ENCODE measurements at regions not wholly inside any gene's neighbourhood (a gene's known extent, or its start where the extent isn't known, plus 50 kb on each side); places are given as distances from the start of the nearest gene placed in this dataset.

DNA sequence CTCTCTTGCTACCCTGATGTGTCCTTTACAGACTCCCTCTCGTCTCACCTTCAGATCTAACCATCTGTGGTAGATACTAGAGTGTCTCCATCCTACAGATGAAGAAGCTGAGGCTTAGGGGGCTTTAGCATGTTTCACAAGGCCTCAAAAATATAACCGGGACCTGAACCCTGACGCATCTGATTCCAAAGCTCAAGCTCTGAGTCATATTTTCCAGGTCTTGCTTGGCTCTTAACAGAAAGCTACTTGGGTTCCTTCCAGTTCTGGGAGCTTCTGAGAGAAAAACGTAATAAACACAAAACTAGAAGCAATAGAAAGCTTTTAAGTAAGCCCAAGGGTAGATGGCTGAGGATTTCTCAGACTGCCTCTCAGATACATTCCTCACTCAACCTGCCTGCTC lies 224.3 kb upstream of the EEF2KMT start:
- TF ChIP-seq FOSL1 (IDR thresholded peaks at IDR 0.05; ENCODE audit: low read depth) (no peak), EZH2 (IDR thresholded peaks at IDR 0.05) (no peak), TCF7L2 (IDR thresholded peaks at IDR 0.05; ENCODE audit: borderline replicate concordance, extremely low read depth, insufficient read depth, insufficient read length) (no peak), POLR2A (IDR thresholded peaks at IDR 0.05; ENCODE audit: borderline replicate concordance, extremely low read depth, insufficient read depth, insufficient read length) (no peak), POLR2AphosphoS5 (IDR thresholded peaks at IDR 0.05; ENCODE audit: low read depth, low read length) (no peak), SRF (IDR thresholded peaks at IDR 0.05; ENCODE audit: low read depth) (no peak), SIN3A (IDR thresholded peaks at IDR 0.05; ENCODE audit: low read depth) (no peak), EZH2phosphoT487 (IDR thresholded peaks at IDR 0.05; ENCODE audit: borderline replicate concordance) (no peak), ZNF274 (IDR thresholded peaks at IDR 0.05; ENCODE audit: low read depth, low read length) (no peak), SP1 (IDR thresholded peaks at IDR 0.05; ENCODE audit: low read depth) (no peak)
- TF ChIP-seq, protein P1, sequence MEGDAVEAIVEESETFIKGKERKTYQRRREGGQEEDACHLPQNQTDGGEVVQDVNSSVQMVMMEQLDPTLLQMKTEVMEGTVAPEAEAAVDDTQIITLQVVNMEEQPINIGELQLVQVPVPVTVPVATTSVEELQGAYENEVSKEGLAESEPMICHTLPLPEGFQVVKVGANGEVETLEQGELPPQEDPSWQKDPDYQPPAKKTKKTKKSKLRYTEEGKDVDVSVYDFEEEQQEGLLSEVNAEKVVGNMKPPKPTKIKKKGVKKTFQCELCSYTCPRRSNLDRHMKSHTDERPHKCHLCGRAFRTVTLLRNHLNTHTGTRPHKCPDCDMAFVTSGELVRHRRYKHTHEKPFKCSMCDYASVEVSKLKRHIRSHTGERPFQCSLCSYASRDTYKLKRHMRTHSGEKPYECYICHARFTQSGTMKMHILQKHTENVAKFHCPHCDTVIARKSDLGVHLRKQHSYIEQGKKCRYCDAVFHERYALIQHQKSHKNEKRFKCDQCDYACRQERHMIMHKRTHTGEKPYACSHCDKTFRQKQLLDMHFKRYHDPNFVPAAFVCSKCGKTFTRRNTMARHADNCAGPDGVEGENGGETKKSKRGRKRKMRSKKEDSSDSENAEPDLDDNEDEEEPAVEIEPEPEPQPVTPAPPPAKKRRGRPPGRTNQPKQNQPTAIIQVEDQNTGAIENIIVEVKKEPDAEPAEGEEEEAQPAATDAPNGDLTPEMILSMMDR (IDR thresholded peaks at IDR 0.05 in 2 of 3, conservative IDR thresholded peaks at IDR 0.05 in 1 of 3; ENCODE audit: borderline replicate concordance in 1 of 3, insufficient read depth in 1 of 3, low read depth in 2 of 3, low read length in 2 of 3), result no peak
- TF ChIP-seq, protein P2, sequence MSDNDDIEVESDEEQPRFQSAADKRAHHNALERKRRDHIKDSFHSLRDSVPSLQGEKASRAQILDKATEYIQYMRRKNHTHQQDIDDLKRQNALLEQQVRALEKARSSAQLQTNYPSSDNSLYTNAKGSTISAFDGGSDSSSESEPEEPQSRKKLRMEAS (IDR thresholded peaks at IDR 0.05), result no peak
- TF ChIP-seq, protein P3, sequence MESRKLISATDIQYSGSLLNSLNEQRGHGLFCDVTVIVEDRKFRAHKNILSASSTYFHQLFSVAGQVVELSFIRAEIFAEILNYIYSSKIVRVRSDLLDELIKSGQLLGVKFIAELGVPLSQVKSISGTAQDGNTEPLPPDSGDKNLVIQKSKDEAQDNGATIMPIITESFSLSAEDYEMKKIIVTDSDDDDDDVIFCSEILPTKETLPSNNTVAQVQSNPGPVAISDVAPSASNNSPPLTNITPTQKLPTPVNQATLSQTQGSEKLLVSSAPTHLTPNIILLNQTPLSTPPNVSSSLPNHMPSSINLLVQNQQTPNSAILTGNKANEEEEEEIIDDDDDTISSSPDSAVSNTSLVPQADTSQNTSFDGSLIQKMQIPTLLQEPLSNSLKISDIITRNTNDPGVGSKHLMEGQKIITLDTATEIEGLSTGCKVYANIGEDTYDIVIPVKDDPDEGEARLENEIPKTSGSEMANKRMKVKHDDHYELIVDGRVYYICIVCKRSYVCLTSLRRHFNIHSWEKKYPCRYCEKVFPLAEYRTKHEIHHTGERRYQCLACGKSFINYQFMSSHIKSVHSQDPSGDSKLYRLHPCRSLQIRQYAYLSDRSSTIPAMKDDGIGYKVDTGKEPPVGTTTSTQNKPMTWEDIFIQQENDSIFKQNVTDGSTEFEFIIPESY (IDR thresholded peaks at IDR 0.05; ENCODE audit: extremely low read depth, insufficient replicate concordance, low read length), result no peak
